CD4-positive, alpha-beta T cell (primary cell): ENCODE measurements at regions not wholly inside any gene's neighbourhood (a gene's known extent, or its start where the extent isn't known, plus 50 kb on each side); places are given as distances from the start of the nearest gene placed in this dataset.

Source experiments
- ATAC-seq: fragments of 200-7000 bp; cut with Tn5 transposase; one replicate; pipeline ENCODE4 v1.10.0; 2022; ENCODE audit warnings: mild to moderate bottlenecking; ENCODE audit not compliant: poor library complexity
- CTCF ChIA-PET: fragments of 350-600 bp; sonication (Branson Sonifier 250); formaldehyde crosslinking; loops from one replicate; lab custom pipeline; 2021; ENCODE audit warnings: antibody characterized with exemption, inconsistent platforms; lab: Charles Lee
- POLR2A ChIA-PET: fragments of 350-600 bp; sonication (Branson Sonifier 250); formaldehyde crosslinking; loops from one replicate; lab custom pipeline; 2021; ENCODE audit warnings: antibody characterized with exemption, inconsistent platforms; lab: Charles Lee
- DNase-seq, 14 experiments: peaks; one replicate each; pipeline ENCODE4 v3.0.0-alpha.2; 2013 to 2020; ENCODE audit warnings: mixed read lengths in 2 of 14
- H3K27ac ChIP-seq, 2 donors: one replicate each; pipeline versions ENCODE4 v1.5.1 to v1.7.0; 2013; ENCODE audit warnings: low read length in 2 of 2, low read depth in 1 of 2, mild to moderate bottlenecking in 1 of 2
- H3K27me3 ChIP-seq, 2 experiments: 1 replicate in 1 of 2; 2 replicates in 1 of 2; pipeline versions ENCODE4 v1.6.1 to v1.7.0; 2013; ENCODE audit warnings: low read length in 2 of 2, control low read depth in 1 of 2, mild to moderate bottlenecking in 1 of 2, moderate library complexity in 1 of 2; ENCODE audit not compliant: insufficient read depth in 2 of 2, control insufficient read depth in 1 of 2
- H3K36me3 ChIP-seq: one replicate; pipeline ENCODE4 v1.6.1; 2013; ENCODE audit warnings: low read length, control low read depth; ENCODE audit not compliant: insufficient read depth
- H3K4me1 ChIP-seq: one replicate; pipeline ENCODE4 v1.6.1; 2013; ENCODE audit warnings: low read length, control low read depth; ENCODE audit not compliant: insufficient read depth
- H3K4me3 ChIP-seq: one replicate; pipeline ENCODE4 v1.5.1; 2013; ENCODE audit warnings: mild to moderate bottlenecking, low read length, moderate library complexity
- H3K9me3 ChIP-seq, 2 experiments: 1 replicate in 1 of 2; 2 replicates in 1 of 2; pipeline versions ENCODE4 v1.6.1 to v1.7.0; 2013; ENCODE audit warnings: low read length in 2 of 2, mild to moderate bottlenecking in 2 of 2, control low read depth in 1 of 2, moderate library complexity in 1 of 2; ENCODE audit not compliant: control insufficient read depth in 1 of 2, insufficient read depth in 1 of 2
- H3K27ac Mint-ChIP-seq: one replicate; pipeline ENCODE4 v1.8.0; 2020; ENCODE audit warnings: mixed read lengths
- H3K27me3 Mint-ChIP-seq: one replicate; pipeline ENCODE4 v1.8.0; 2021; ENCODE audit warnings: mixed read lengths
- H3K36me3 Mint-ChIP-seq: one replicate; pipeline ENCODE4 v1.8.0; 2021; ENCODE audit warnings: low read depth, mixed read lengths
- H3K4me1 Mint-ChIP-seq: one replicate; pipeline ENCODE4 v1.8.0; 2021; ENCODE audit warnings: low read depth, mixed read lengths
- H3K4me3 Mint-ChIP-seq: one replicate; pipeline ENCODE4 v1.8.0; 2020; ENCODE audit warnings: mild to moderate bottlenecking, mixed read lengths
- H3K9me3 Mint-ChIP-seq: one replicate; pipeline ENCODE4 v1.8.0; 2020; ENCODE audit warnings: mixed read lengths
- CTCF ChIP-seq: fragments of 200-600 bp; IDR thresholded peaks from one replicate; pipeline ENCODE4 v1.8.0; 2022; ENCODE audit warnings: antibody characterized with exemption, mild to moderate bottlenecking
- intact Hi-C, 2 experiments: fragments of 100-400 bp; cut with DNase I in 1 of 2; cut with micrococcal nuclease in 1 of 2; formaldehyde crosslinking; loops; one replicate each; pipeline versions ENCODE4 v1.15.1 to v1.9.0; 2023 to 2025; cut with DNase I, micrococcal nuclease

GRCh38 chr3:3633761-3634160 is 165.5 kb upstream of the LRRN1 start:
- no peak overlapping the region for H3K27ac Mint-ChIP-seq
- H3K4me3 Mint-ChIP-seq = no peak overlapping the region
- H3K4me1 Mint-ChIP-seq = no peaks in the 10 kb centered on the region
- Histone ChIP-seq H3K4me1 (no peaks in the 10 kb centered on the region), H3K27ac (no peak overlapping the region), H3K27me3 (no peaks in the 10 kb centered on the region), H3K36me3 (no peaks in the 10 kb centered on the region), H3K9me3 (peaks cover 0 to 7% of the 10 kb centered on the region in 2 experiments), H3K4me3 (no peak overlapping the region)
- POLR2A ChIA-PET = no interaction called here
- no peak for DNase-seq
- CTCF ChIA-PET = no interaction called here
- no peak for ATAC-seq
- H3K9me3 Mint-ChIP-seq = peaks cover 3% of the 10 kb centered on the region
- intact Hi-C loops = no loop called here
- TF ChIP-seq CTCF = no peak
- no peaks in the 10 kb centered on the region for H3K27me3 Mint-ChIP-seq
- H3K36me3 Mint-ChIP-seq = no peaks in the 10 kb centered on the region

- peaks cover 0 to 4% of the 10 kb centered on the region in 2 experiments for H3K9me3 ChIP-seq
- no peaks in the 10 kb centered on the region for H3K27me3 ChIP-seq
- Mint-ChIP-seq H3K4me1 (no peaks in the 10 kb centered on the region), H3K4me3 (no peak overlapping the region), H3K36me3 (no peaks in the 10 kb centered on the region), H3K27ac (no peak overlapping the region), H3K9me3 (peaks cover 3% of the 10 kb centered on the region), H3K27me3 (no peaks in the 10 kb centered on the region)
- ATAC-seq = no peak
- CTCF ChIA-PET = no interaction called here
- no peak for DNase-seq
- intact Hi-C loops = no loop called here
- no peak overlapping the region for H3K27ac ChIP-seq
- POLR2A ChIA-PET = no interaction called here
- no peaks in the 10 kb centered on the region for H3K4me1 ChIP-seq
- H3K36me3 ChIP-seq = no peaks in the 10 kb centered on the region
- no peak for TF ChIP-seq CTCF
- H3K4me3 ChIP-seq = no peak overlapping the region
Observed at GRCh38 chr3:3632449-3632848, 166.8 kb upstream of the LRRN1 start.

- H3K27ac Mint-ChIP-seq = no peak overlapping the region
- CTCF ChIA-PET = interaction anchor here (0.7 kb wide), 1 partner anchor 39 kb away, joined by 3 read pairs; no protein-coding TSS in a partner anchor
- H3K4me1 Mint-ChIP-seq = no peaks in the 10 kb centered on the region
Observed at GRCh38 chr3:3631114-3631513, 168.1 kb upstream of the LRRN1 start.

More at GRCh38 chr3:3631114-3631513, 168.1 kb upstream of the LRRN1 start:
- no peak overlapping the region for H3K27ac ChIP-seq
- POLR2A ChIA-PET = no interaction called here
- peaks cover 0 to 4% of the 10 kb centered on the region in 2 experiments for H3K9me3 ChIP-seq
- no peaks in the 10 kb centered on the region for H3K36me3 Mint-ChIP-seq
- ATAC-seq = no peak
- no peak overlapping the region for H3K4me3 Mint-ChIP-seq
- H3K9me3 Mint-ChIP-seq = peaks cover 3% of the 10 kb centered on the region
- no peaks in the 10 kb centered on the region for H3K36me3 ChIP-seq
- no peaks in the 10 kb centered on the region for H3K27me3 Mint-ChIP-seq
- no peak for DNase-seq
- intact Hi-C loops = no loop called here
- no peaks in the 10 kb centered on the region for H3K4me1 ChIP-seq
- no peaks in the 10 kb centered on the region for H3K27me3 ChIP-seq
- TF ChIP-seq CTCF = no peak
- no peak overlapping the region for H3K4me3 ChIP-seq
